ENCODE measurements at regions not wholly inside any gene's neighbourhood (a gene's known extent, or its start where the extent isn't known, plus 50 kb on each side); places are given as distances from the start of the nearest gene placed in this dataset.

GRCh38 chr2:16075045-16076012 is 135.0 kb downstream of the MYCN start:
- Histone ChIP-seq H3K4me1 (no peaks in the 10 kb centered on the region), H3K9me3 (no peaks in the 10 kb centered on the region), H3K27ac (no peak overlapping the region), H3K36me3 (no peaks in the 10 kb centered on the region), H3K27me3 (no peaks in the 10 kb centered on the region), H3K4me3 (no peak overlapping the region)
- 83 to 88% methylated on average over 9 of the region's 9 CpGs for WGBS, 2 donors
- no peak for DNase-seq
- intact Hi-C loops (cut with DNase I): no loop called here
- no peak for TF ChIP-seq CTCF (IDR thresholded peaks at IDR 0.05)
- no peak for TF ChIP-seq POLR2AphosphoS5 (IDR thresholded peaks at IDR 0.05)
- no peak for TF ChIP-seq EP300 (IDR thresholded peaks at IDR 0.05)
- no peak for TF ChIP-seq POLR2A (IDR thresholded peaks at IDR 0.05)

- DNase-seq: no peak
- TF ChIP-seq EP300 (IDR thresholded peaks at IDR 0.05): no peak
- no peak for TF ChIP-seq CTCF (IDR thresholded peaks at IDR 0.05)
- TF ChIP-seq POLR2AphosphoS5 (IDR thresholded peaks at IDR 0.05): no peak
- TF ChIP-seq POLR2A (IDR thresholded peaks at IDR 0.05): no peak
- intact Hi-C loops (cut with DNase I): no loop called here
- H3K9me3 ChIP-seq: no peaks in the 10 kb centered on the region
- H3K4me3 ChIP-seq: no peak overlapping the region
- H3K27me3 ChIP-seq: no peaks in the 10 kb centered on the region
- no peak overlapping the region for H3K27ac ChIP-seq
- WGBS, 2 donors: 94 to 95% methylated on average over 9 of the region's 9 CpGs
- H3K4me1 ChIP-seq: no peaks in the 10 kb centered on the region
- no peaks in the 10 kb centered on the region for H3K36me3 ChIP-seq
These were observed 133.6 kb downstream of the MYCN start for GRCh38 chr2:16073921-16074425.

GRCh38 chr2:16073471-16073870 is 133.1 kb downstream of the MYCN start:
- H3K27me3 ChIP-seq: no peaks in the 10 kb centered on the region
- TF ChIP-seq CTCF (IDR thresholded peaks at IDR 0.05) (no peak), POLR2AphosphoS5 (IDR thresholded peaks at IDR 0.05) (no peak), EP300 (IDR thresholded peaks at IDR 0.05) (no peak), POLR2A (IDR thresholded peaks at IDR 0.05) (no peak)
- H3K4me3 ChIP-seq: no peak overlapping the region
- H3K4me1 ChIP-seq: no peaks in the 10 kb centered on the region
- no peak overlapping the region for H3K27ac ChIP-seq
- H3K36me3 ChIP-seq: no peaks in the 10 kb centered on the region
- intact Hi-C loops (cut with DNase I): no loop called here
- 85 to 94% methylated on average over 4 of the region's 4 CpGs for WGBS, 2 donors
- no peak for DNase-seq
- no peaks in the 10 kb centered on the region for H3K9me3 ChIP-seq

GRCh38 chr2:16072638-16073290 is 132.4 kb downstream of the MYCN start:
- 92 to 94% methylated on average over 7 of the region's 7 CpGs for WGBS, 2 donors
- no peak overlapping the region for H3K27ac ChIP-seq

More at GRCh38 chr2:16072638-16073290, 132.4 kb downstream of the MYCN start:
- no peak for TF ChIP-seq POLR2AphosphoS5 (IDR thresholded peaks at IDR 0.05)
- no peak for TF ChIP-seq EP300 (IDR thresholded peaks at IDR 0.05)
- H3K4me1 ChIP-seq: no peaks in the 10 kb centered on the region
- H3K9me3 ChIP-seq: no peaks in the 10 kb centered on the region
- H3K27me3 ChIP-seq: no peaks in the 10 kb centered on the region
- no peak overlapping the region for H3K4me3 ChIP-seq
- H3K36me3 ChIP-seq: no peaks in the 10 kb centered on the region
- intact Hi-C loops (cut with DNase I): no loop called here
- DNase-seq: no peak

Measured in sigmoid colon (tissue), 6 donors.